Fibroblast of lung (primary cell): ENCODE measurements at regions not wholly inside any gene's neighbourhood (a gene's known extent, or its start where the extent isn't known, plus 50 kb on each side); places are given as distances from the start of the nearest gene placed in this dataset.

Experiments used
- DNase-seq, 2 donors: peaks; one replicate each; pipeline versions ENCODE4 v3.0.0 to v3.0.0-alpha.2; 2010; ENCODE audit warnings: low read depth in 2 of 2
- H2AFZ ChIP-seq: 2 replicates; pipeline ENCODE4 v1.5.1; 2012; ENCODE audit warnings: low read length, control low read depth, inconsistent platforms
- H3K27ac ChIP-seq: 2 replicates; pipeline ENCODE4 v1.5.1; 2011; ENCODE audit warnings: low read length, control low read depth; ENCODE audit not compliant: insufficient read depth
- H3K27me3 ChIP-seq: 2 replicates; pipeline ENCODE4 v1.5.1; 2011; ENCODE audit warnings: mild to moderate bottlenecking, low read length; ENCODE audit not compliant: control insufficient read depth, insufficient read depth
- H3K36me3 ChIP-seq: 2 replicates; pipeline ENCODE4 v1.5.1; 2011; ENCODE audit warnings: low read length; ENCODE audit not compliant: control insufficient read depth, insufficient read depth
- H3K4me1 ChIP-seq: 2 replicates; pipeline ENCODE4 v1.5.1; 2011; ENCODE audit warnings: low read length; ENCODE audit not compliant: control insufficient read depth, insufficient read depth; ENCODE audit errors: extremely low read depth
- H3K4me2 ChIP-seq: 2 replicates; pipeline ENCODE4 v1.5.1; 2011; ENCODE audit warnings: low read length, control low read depth; ENCODE audit not compliant: insufficient read depth; ENCODE audit errors: extremely low read depth
- H3K4me3 ChIP-seq, 4 experiments: fragments of 200-600 bp in 1 of 4; sonication (generic) in 1 of 4; replicated peaks in 1 of 4; 2 replicates each; pipeline ENCODE4 v1.5.1; 2011 to 2016; ENCODE audit warnings: low read length in 4 of 4, low read depth in 3 of 4, mild to moderate bottlenecking in 3 of 4, control low read depth in 2 of 4, inconsistent platforms in 1 of 4, mixed read lengths in 1 of 4; ENCODE audit not compliant: insufficient read depth in 1 of 4; ENCODE audit errors: control extremely low read depth in 1 of 4
- H3K79me2 ChIP-seq: 2 replicates; pipeline ENCODE4 v1.5.1; 2012; ENCODE audit warnings: mild to moderate bottlenecking, low read length, inconsistent platforms; ENCODE audit not compliant: control insufficient read depth, insufficient read depth
- H3K9ac ChIP-seq: 2 replicates; pipeline ENCODE4 v1.5.1; 2011; ENCODE audit warnings: mild to moderate bottlenecking, low read length, control low read depth; ENCODE audit not compliant: insufficient read depth
- H3K9me3 ChIP-seq: 2 replicates; pipeline ENCODE4 v1.5.1; 2012; ENCODE audit warnings: low read depth, low read length; ENCODE audit not compliant: control insufficient read depth, insufficient read depth
- H4K20me1 ChIP-seq: 2 replicates; pipeline ENCODE4 v1.5.1; 2011; ENCODE audit warnings: low read length; ENCODE audit not compliant: control insufficient read depth, insufficient read depth; ENCODE audit errors: extremely low read depth
- EZH2 ChIP-seq: IDR thresholded peaks from 2 replicates; pipeline ENCODE4 v1.5.1; 2012; ENCODE audit warnings: low read length, control low read depth, mild to moderate bottlenecking; ENCODE audit errors: missing control alignments
- TF ChIP-seq, protein P1 (sequence below), 2 donors: IDR thresholded peaks in 1 of 2; conservative IDR thresholded peaks in 1 of 2; 1 replicate in 1 of 2; 2 replicates in 1 of 2; pipeline ENCODE4 v1.5.1; 2011 to 2012; ENCODE audit warnings: low read length in 2 of 2, control low read depth in 1 of 2, inconsistent platforms in 1 of 2, low read depth in 1 of 2, mild to moderate bottlenecking in 1 of 2

DNA sequence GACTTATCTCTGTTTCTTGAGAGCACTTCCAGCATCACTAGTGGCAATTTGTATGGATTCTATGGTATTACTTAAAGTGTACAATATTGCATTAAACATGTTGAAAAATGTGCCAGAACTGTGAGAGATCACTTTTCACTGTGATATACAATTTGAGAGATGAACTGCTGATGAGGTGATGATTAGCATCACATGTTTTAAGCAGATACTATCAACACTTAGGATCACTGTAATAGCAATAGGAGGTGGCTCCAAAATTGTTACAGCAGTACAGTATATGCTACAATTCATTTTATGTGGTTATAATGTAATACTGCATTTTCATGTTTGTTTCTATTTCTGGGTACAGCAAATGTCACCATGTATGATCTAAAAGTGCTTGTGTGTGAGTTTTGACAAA lies 570.0 kb downstream of the PTPRC start:
- H2AFZ ChIP-seq = no peak overlapping the region
- H3K4me3 ChIP-seq = no peak overlapping the region
- H3K4me1 ChIP-seq = no peaks in the 10 kb centered on the region
- no peak overlapping the region for H3K27ac ChIP-seq
- DNase-seq = no peak
- H3K79me2 ChIP-seq = no peaks in the 10 kb centered on the region
- H3K4me2 ChIP-seq = no peak overlapping the region
- H4K20me1 ChIP-seq = no peaks in the 10 kb centered on the region
- TF ChIP-seq, protein P1, sequence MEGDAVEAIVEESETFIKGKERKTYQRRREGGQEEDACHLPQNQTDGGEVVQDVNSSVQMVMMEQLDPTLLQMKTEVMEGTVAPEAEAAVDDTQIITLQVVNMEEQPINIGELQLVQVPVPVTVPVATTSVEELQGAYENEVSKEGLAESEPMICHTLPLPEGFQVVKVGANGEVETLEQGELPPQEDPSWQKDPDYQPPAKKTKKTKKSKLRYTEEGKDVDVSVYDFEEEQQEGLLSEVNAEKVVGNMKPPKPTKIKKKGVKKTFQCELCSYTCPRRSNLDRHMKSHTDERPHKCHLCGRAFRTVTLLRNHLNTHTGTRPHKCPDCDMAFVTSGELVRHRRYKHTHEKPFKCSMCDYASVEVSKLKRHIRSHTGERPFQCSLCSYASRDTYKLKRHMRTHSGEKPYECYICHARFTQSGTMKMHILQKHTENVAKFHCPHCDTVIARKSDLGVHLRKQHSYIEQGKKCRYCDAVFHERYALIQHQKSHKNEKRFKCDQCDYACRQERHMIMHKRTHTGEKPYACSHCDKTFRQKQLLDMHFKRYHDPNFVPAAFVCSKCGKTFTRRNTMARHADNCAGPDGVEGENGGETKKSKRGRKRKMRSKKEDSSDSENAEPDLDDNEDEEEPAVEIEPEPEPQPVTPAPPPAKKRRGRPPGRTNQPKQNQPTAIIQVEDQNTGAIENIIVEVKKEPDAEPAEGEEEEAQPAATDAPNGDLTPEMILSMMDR (conservative IDR thresholded peaks at IDR 0.05 in 1 of 2, IDR thresholded peaks at IDR 0.05 in 1 of 2; ENCODE audit: low read depth in 1 of 2, low read length in 2 of 2) = no peak
- no peak for TF ChIP-seq EZH2
- no peaks in the 10 kb centered on the region for H3K27me3 ChIP-seq
- H3K9me3 ChIP-seq = no peaks in the 10 kb centered on the region
- H3K9ac ChIP-seq = no peak overlapping the region
- H3K36me3 ChIP-seq = no peaks in the 10 kb centered on the region

DNA sequence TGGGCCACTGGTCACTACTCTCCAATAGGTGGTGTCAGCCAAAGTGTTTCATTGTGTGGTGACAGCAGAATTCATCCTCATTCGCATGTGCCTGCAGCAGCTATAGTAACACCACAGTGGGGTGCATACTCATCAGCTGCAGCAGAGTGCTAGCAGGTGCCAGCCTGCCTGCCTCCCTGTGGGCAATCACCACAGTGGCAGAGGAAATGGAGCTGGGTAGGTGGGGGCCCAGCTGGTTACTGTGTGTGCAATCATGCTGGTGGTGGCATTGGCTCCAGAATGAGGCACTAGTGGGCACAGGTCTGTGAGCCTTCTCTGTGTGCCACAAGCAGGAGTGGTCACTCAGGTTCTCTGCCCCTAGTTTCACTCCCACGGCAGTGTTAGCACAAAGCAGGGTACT lies 579.2 kb downstream of the PTPRC start:
- H3K36me3 ChIP-seq = no peaks in the 10 kb centered on the region
- no peaks in the 10 kb centered on the region for H3K4me1 ChIP-seq
- TF ChIP-seq EZH2 = no peak
- TF ChIP-seq, protein P1 (conservative IDR thresholded peaks at IDR 0.05 in 1 of 2, IDR thresholded peaks at IDR 0.05 in 1 of 2; ENCODE audit: low read depth in 1 of 2, low read length in 2 of 2) = no peak
- no peak overlapping the region for H3K4me2 ChIP-seq
- H3K9ac ChIP-seq = no peak overlapping the region
- no peaks in the 10 kb centered on the region for H3K27me3 ChIP-seq
- H2AFZ ChIP-seq = no peak overlapping the region
- no peaks in the 10 kb centered on the region for H3K79me2 ChIP-seq
- no peak for DNase-seq
- no peaks in the 10 kb centered on the region for H4K20me1 ChIP-seq
- H3K9me3 ChIP-seq = no peaks in the 10 kb centered on the region
- no peak overlapping the region for H3K27ac ChIP-seq
- no peak overlapping the region for H3K4me3 ChIP-seq

DNA sequence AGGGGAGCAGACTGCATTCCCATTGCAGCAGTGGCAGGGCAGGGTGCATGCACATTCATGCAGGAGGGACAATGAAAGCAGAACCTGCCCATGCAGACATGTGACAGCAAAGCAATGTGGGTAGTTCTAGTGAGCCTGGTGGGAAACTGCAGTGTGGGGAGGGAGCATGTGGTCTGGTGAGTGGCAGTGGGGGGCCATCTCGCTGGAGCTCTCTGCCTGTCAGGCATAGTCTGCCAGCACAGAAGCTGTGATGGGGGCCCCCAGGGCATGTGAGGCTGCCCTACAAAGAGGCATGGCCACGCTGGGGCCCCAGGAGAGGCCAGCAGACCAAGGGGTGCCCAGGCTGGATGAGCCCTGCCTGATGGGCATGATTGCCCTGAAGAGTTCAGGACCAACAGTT lies 579.7 kb downstream of the PTPRC start:
- H3K79me2 ChIP-seq = no peaks in the 10 kb centered on the region
- H3K36me3 ChIP-seq = no peaks in the 10 kb centered on the region
- no peak overlapping the region for H3K9ac ChIP-seq
- H3K4me1 ChIP-seq = no peaks in the 10 kb centered on the region
- TF ChIP-seq EZH2 = no peak
- TF ChIP-seq, protein P1 (conservative IDR thresholded peaks at IDR 0.05 in 1 of 2, IDR thresholded peaks at IDR 0.05 in 1 of 2; ENCODE audit: low read depth in 1 of 2, low read length in 2 of 2) = no peak
- no peak overlapping the region for H3K27ac ChIP-seq
- no peaks in the 10 kb centered on the region for H4K20me1 ChIP-seq
- H3K9me3 ChIP-seq = no peaks in the 10 kb centered on the region
- no peak for DNase-seq
- no peak overlapping the region for H3K4me3 ChIP-seq
- H3K27me3 ChIP-seq = no peaks in the 10 kb centered on the region
- H3K4me2 ChIP-seq = no peak overlapping the region
- H2AFZ ChIP-seq = no peak overlapping the region
